GM21529 (cell line): ENCODE measurements at regions not wholly inside any gene's neighbourhood (a gene's known extent, or its start where the extent isn't known, plus 50 kb on each side); places are given as distances from the start of the nearest gene placed in this dataset.
"Not testable (repeated sequence)": the region's sequence is repeated elsewhere in the genome, so short reads cannot be mapped to it uniquely, and the experiment has no call there.

ENCODE experiments used
- ATAC-seq: cut with Tn5 transposase; IDR thresholded peaks from one replicate; pipeline ENCODE4 v1.9.1; 2021; ENCODE audit not compliant: unreplicated experiment

DNA sequence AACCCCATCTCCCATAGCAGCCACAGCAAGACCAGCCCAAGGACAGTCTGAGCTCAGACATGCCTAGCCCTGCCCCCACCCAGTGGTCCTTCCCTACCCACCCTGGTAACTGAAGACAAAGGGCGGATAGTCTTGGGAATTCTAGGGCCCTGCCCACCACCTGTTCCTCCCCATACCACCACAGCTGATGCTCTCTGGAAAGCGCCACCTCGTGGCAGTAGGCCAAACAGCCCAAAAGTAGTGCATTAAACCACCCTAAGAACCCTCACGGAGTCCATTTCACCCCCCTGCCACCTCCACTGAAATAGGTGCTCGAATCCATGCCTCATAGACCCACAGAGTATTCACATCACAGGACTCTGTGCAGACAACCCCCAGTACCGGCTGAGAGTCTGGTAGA is 1021.4 kb downstream of the CDH8 start:
- no peak for ATAC-seq

DNA sequence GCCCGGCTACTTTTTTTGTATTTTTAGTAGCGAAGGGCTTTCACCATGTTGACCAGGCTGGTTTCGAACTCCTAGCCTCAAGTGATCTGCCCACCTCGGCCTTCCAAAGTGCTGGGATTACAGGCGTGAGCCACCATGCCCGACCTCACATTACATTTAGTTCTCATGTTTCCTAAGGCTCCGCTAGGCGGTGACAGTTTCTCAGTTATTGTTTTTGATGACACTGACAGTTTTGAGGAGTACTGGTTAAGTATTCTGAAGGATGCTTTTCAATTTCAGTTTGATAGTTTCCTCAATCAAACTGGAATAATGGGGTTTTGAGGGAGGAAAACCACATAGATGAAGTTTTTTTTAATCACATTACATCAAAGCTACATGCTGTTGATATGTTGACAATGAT is 1028.5 kb downstream of the CDH8 start:
- no peak for ATAC-seq

DNA sequence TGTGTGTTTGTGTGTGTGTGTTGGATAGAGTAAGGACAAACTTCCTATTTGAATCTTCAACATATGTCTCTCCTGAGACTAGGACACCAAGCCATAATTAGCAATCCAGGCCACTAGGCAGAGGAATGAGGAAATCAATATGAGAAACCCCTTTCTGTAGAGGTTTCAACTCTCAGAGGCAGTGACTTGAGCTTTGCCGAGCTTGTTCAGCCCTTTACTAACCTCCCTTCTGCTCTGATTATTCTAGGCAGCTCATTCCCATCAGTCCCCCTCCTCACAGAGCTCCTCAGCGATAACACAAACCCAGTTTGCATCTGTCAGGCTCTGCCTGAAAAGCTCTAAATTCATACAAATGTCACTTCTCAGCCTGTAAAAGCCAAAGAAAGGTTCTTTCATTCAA is 1030.3 kb downstream of the CDH8 start:
- ATAC-seq = no peak

DNA sequence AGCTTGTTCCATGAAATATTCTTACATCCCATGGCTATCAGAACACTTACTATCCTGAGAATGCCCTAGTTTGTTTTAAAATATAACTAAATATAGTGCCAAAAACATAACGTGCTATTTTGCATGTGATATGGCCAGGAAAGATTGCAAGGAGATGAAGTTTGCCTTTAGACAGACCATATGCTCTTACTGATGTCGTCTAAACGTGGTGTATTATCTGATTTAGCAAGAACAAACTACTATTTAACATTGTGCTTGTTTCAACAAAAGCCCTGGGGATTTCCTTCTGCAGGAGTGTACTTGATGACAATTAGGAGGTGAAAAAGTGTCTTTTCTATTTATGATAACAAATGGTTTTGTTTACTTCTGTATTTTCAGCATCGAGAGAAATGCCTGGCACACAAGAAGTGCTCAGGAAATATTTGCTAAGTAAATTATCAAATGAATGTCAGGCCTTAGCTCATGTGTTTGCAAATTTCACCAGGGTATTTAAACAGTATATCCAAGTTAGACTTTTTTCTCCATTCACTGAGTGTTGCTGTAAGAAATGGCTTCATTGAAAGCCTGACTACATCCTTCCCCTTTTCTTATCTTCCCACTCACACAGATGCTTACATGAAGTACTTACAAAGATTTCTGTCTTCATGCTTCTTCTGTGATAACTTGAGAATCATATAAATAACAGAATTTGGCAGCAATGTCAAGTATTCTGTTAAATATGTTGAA is 1033.6 kb downstream of the CDH8 start:
- no peak for ATAC-seq

DNA sequence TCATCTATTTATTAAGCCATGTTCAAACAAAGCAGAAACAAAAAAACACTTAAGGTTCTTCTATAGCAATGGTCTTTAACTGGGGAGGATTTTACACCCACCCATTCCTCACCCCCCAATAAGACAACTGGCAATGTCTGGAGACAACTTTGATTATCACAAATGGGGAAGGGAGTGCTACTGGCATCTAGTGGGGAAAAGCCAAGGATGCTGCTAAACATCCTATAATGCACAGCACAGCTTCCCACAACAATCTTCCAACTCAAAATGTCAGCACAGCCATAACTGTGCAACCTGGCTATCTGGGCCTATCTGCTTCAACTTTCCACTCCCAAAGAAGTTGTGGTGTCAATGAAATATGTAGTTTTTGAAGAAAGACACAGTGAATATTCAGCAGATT is 1044.4 kb downstream of the CDH8 start:
- no peak for ATAC-seq

DNA sequence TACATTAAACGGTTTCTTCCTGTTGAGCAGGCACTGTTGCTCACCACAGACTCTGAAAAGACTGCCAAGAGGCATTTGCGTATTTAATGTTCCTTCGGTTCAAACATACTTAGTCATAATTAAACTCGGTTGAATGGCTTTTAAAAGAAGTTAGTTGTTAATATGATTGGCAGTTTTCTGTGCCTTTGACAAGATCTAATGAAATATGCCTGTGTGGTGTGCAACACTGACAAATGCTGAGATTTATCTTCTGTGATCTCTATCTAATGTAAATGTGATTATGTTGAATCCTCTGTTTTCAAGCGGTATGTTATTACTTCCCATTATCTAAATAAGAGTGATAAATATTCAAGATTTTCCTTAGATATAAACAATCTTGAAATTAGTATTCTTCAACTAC is 1046.6 kb downstream of the CDH8 start:
- ATAC-seq = no peak

DNA sequence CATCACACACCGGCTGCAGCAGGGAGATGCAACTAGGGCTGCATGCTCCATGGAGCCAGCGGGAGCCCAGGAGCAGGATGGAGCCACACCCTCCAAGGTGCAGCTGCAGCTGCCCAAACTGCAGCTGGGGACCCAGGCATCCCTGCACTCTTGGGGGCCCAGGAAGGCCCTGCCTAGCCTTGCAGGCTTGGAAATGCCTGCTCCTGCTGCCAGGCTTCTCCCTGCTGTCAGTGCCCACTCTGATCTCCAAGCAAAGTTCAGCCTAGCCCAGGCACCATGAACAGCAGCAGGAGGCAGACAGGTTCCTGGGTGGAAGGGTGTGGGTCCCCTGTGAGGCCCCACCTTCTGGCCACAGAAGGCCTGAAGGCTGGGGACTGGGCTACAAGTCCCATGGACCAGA is 1057.1 kb downstream of the CDH8 start:
- ATAC-seq = no peak

DNA sequence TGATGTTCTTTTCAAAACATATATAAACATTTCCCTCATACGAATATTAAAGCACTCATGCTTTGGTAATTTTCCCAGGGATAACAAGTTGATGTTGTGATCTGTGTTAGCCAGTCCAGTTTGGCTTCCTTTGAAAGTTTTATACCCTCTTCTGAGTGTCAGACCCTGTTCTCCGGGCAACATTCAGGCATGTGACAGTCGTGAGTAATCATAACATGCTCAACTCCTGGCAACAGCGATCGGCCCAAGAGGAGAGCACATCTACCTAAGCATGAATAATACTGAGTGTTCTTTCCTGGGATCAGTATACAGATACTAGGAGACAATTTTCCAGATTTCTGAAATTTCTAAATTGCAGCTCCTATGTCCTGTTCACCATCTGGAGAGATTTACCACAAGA is 1086.4 kb downstream of the CDH8 start:
- no peak for ATAC-seq

DNA sequence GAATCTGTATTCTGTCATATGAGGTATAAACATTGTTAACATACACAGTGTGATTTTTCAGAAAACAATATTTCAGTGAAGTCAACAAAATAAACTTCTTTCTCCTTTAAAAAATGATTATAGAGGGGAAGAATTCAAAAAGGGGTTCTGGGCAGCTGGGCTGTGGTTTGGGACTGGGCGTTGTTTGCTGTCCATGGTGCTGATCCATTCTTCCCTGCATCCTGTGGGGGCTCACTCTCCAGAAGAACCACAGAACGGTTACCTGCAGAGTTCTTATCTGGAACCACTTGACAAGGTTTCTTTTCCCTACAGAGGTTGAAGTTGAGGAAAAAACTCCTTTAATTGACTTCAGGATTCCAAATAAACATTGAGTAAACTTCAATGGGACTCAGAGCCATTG is 1091.0 kb downstream of the CDH8 start:
- no peak for ATAC-seq

DNA sequence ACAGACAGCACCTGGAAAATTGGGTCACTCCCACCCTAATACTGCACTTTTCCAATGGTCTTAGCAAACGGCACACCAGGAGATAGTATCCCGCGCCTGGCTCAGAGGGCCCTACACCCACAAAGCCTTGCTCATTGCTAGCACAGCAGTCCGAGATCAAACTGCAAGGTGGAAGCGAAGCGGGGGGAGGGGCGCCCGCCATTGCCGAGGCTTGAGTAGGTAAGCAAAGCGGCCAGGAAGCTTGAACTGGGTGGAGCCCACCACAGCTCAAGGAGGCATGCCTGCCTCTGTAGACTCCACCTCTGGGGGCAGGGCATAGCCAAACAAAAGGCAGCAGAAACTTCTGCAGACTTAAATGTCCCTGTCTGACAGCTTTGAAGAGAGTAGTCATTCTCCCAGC is 1100.0 kb downstream of the CDH8 start:
- ATAC-seq = not testable (repeated sequence)

DNA sequence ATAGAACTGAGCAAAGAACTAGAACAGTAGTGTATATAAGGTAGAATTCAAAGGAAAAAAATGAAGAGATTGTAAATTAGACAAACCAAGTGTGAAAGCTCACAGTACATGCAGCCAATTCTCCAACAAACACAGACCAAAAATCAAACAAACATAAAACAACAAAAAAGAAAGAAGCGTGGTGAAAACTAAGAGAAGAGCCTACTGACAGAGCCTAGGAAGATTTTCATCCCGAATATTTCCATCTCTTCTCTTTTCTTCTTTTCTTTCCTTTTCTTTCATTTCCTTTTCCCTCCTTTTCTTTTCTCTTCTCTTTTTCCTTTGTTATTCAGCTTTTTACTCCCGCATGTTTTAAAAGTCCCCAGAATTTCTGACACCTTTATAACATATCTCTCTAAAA is 1103.6 kb downstream of the CDH8 start:
- ATAC-seq = no peak

DNA sequence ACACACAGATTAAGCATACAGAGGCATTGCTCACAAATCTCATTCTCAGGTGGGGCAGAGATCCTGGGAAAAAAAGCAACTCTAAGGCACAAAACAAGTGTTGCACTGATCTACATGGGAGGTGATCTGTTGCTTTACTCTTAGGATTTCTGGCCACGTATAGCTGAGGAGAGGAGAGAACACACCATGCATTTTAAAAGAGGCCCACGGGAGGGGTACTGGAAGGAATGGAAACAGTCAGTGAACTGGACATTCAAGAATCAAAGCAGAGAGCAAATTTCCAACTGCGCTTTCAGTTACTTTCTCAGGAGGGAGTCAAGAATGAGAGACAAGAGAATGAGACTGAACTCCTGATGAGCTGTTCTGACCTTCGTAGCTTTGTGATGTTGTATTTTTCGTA is 1105.9 kb downstream of the CDH8 start:
- ATAC-seq = no peak

DNA sequence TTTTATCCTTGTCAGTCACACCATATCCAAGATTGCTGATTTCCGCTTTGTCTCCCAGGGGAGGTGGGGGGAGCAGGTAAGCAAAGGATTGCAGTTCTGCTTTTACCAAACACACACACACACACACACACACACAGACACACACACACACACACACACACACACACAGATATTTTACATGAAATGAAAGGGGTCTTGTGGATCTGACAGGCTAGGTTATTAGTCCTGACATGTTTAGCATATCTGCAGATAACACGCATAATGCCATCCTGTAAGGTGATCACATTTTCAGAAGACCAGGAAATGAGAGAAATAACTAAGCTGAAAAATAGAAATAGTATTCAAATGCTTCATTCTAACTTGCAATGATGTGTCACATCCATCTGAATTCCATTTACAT is 1113.3 kb downstream of the CDH8 start:
- ATAC-seq = no peak

DNA sequence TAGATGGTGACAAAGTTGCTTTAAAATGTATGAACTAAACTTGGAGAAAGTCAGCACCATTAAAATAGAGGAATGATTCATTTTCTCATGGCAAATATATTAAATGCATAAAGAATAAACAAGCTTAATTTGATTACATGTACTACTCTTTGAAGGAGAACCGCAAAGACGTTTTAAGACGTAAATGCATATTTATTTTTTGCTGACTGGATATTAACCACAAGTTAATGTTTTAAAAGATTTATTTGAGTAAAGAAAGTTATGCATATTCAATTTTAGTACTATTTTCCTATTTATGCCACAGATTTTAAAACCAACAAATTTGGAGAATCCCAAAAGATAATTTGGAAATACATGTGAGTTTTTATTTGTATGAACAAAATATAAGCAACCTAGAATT is 1121.9 kb downstream of the CDH8 start:
- no peak for ATAC-seq

DNA sequence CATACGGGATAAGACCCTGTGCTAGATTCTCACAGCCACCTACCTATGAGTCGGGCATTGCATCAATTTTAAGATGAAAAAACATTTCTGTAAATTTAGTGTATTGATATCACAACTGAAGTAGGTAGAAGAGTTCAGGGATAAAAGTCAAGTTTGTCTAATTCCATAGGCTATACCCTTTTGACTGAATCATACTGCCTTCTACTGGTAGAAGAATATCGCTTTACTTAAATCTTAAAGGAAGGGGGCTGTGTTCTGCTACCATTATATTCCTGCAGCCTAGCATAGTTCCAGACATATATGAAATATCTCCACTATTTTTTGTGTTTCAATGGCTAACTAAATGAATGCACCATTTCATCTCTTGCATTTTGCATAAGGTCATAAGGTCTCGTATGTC is 1128.6 kb downstream of the CDH8 start:
- no peak for ATAC-seq

DNA sequence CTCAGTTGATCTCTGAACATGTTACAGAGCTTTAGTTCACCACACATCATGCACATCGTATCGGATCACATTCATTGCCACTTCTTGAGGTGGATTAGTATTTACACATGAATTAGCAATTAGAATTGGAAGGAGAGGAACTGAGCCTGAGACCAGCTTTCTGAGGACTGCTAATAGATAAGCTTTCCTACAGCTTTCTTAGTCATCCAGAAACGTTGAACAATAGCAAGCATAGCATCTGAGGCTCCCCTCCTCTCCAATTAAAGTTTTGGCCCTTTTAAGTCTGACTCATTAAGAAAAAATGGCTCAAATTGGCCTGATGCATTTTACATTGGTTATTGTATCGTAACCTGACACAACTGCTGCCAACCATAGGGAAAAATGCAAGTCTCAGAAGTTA is 1130.4 kb downstream of the CDH8 start:
- no peak for ATAC-seq

DNA sequence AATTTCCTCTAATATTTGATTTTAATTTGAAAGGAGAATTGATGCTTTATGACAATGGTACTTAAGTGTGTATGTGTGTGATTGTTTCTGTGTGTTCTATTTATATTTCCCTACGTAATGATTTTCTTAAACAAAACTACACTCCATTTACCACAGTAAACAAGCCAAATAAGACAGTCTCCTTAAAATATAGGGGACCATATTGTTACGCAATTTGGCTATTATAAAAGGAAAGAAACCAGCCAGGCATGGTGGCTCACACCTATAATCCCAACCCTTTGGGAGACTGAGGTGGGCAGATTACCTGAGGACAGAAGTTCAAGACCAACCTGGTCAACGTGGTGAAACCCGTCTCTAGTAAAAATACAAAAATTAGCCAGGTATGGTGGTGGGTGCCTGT is 1134.1 kb downstream of the CDH8 start:
- ATAC-seq = no peak

DNA sequence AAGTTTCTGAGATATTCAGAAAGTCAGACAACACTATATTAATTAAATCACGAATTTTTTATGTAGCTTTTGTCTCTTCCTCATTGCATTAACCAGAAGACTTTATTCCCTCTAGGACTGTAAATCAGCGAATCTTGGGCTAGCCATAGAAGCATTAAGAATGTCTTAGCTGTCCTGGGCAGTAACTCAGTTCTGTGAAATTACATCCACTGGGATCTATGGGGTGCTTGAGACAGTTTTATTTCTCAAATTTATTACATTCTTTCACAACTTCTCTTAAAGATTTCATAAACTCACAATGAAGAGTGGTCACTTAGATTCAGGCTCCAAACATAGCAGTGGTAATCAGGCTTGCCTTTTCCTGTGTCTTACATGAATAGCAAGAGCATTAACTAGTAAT is 1153.4 kb downstream of the CDH8 start:
- no peak for ATAC-seq

DNA sequence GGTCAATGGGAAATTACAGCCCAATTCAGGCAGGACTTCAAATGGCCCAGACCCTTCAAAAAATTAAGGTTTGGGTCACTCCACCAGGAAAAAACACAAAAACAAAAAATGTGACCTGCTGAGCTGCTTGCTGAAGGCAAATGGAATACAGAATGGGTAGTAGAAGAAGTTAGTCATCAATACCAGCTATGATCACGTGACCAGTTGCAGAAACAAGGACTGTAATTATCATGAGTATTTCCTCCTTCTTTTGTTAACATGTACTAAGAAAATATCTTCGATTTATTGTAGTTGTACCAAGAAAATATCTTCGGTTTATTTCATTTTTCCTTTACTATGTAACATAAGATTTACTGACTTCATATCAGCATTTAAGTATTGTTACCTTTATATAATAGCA is 1183.6 kb downstream of the CDH8 start:
- no peak for ATAC-seq

DNA sequence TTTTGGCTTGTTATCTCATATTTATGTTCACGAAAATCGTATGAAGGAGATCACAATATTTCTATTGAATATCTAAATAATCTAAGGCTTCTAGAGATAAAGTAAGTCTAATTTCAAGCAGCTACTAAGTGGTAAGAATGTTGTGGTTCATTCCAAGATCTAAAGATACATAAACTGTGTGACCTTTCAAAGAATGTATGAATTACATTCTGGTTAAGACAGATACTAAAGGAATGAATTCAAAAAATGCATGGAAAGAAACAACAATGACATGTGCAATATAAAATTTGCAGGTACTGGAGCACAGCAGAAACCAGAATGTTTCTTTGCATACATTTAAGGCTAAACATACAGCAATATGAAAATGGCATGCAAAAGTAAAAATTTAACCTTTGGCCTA is 1214.6 kb downstream of the CDH8 start:
- ATAC-seq = no peak

DNA sequence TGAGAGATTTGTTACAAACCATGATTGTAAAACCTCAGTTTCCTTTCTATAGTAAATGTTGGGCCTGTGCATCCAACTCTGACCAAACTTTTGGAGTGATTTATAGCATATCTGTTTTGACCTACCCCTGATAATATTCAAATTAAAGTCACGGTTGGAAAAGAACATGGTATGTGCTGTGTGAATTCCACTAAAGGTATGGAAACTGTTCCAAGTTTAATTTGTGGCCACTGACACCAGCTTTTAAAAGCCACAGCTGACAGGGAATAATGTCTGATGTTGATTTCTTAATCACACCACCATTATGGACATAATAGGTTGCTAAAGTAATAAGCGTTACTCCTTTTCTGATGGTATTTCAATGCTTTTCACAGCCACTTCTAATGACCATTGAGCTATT is 1215.9 kb downstream of the CDH8 start:
- ATAC-seq = no peak

DNA sequence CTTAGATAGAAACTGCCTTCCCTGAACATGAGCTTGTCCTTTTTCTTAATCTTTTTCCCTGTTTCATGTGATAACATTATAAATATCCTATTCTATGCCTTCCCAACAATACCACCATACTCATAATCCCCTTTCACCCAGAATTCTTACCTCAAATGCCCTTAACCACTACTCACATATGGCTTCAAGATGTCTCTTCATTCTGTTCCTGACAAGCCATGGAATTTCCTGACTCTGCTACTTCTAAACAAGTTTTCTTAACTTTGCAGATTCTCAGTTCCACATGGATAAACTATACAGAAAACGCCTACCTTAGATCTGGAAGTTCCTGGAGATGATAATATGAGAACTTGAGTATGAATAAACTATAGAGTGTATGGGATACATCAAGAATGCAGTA is 1217.8 kb downstream of the CDH8 start:
- no peak for ATAC-seq

DNA sequence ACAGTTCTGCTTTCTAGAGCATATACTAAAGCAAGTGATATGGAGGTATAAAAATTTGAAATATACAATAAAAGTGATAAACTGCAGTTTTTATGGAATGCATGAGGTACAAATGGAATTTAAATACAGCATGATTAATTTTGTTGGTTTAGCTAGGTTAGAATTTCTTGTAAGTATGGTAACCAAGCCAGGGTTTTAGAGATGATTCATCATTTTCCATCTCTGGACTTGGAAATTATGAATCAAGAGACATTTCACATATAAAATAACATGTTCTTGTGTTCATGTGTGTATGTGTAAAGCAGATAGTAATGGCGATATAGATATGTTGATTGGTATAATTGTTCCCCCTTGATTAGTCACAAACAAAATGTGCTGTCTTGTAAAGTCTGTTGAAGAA is 1219.8 kb downstream of the CDH8 start:
- no peak for ATAC-seq

DNA sequence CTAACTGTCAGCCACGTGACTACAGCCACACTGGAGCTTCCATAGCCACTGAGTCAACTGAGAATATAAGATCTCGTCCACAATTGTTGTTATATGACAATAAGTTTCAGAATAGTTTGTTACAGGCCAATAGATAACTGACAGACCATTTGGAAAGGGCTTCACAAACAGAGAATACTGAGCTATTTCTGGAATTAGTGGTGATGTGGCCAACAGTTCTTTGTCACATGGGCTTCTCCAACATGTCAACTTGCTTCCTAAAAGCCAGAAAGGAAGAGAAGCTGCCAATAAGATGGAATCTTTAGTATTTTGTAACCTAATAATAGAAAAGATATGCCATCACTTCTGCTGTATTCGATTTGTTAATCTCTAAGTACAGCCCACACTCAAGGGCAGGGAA is 1220.4 kb downstream of the CDH8 start:
- no peak for ATAC-seq
